OCI-LY3 (cell line): ENCODE measurements at regions not wholly inside any gene's neighbourhood (a gene's known extent, or its start where the extent isn't known, plus 50 kb on each side); places are given as distances from the start of the nearest gene placed in this dataset.

ENCODE experiments used
- EZH2phosphoT487 ChIP-seq: fragments of 200-600 bp; shearing (Covaris generic); IDR thresholded peaks from 2 replicates; pipeline ENCODE4 v1.6.1; 2018; ENCODE audit warnings: antibody characterized with exemption, mixed run types, low read depth
- TF ChIP-seq, protein P1 (sequence below): fragments of 200-600, 300-600 bp; sonication (generic); IDR thresholded peaks from 2 replicates; pipeline ENCODE4 v1.5.1; 2014; ENCODE audit warnings: antibody characterized with exemption, low read length, low read depth

DNA sequence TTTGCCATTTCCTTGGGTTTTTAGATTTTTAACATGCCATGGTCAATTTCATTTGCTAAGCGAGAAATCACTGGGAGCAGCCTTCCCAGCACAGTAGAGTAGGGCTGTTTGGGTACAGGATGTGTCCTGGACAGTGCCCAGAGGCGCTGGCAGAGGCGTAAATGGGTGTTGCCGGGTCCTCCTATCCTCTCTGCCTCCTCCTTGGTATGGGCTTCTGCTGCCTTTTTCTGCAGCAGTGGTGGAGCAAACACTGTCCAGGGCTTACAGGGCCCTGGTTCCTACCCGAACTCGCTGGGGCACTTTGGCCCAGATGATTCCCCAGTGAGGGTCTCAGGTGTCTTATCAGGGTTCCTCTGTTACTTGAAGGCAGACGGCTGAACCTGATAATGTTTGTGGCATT, 298.3 kb downstream of the RPS24 start:
- TF ChIP-seq, protein P1, sequence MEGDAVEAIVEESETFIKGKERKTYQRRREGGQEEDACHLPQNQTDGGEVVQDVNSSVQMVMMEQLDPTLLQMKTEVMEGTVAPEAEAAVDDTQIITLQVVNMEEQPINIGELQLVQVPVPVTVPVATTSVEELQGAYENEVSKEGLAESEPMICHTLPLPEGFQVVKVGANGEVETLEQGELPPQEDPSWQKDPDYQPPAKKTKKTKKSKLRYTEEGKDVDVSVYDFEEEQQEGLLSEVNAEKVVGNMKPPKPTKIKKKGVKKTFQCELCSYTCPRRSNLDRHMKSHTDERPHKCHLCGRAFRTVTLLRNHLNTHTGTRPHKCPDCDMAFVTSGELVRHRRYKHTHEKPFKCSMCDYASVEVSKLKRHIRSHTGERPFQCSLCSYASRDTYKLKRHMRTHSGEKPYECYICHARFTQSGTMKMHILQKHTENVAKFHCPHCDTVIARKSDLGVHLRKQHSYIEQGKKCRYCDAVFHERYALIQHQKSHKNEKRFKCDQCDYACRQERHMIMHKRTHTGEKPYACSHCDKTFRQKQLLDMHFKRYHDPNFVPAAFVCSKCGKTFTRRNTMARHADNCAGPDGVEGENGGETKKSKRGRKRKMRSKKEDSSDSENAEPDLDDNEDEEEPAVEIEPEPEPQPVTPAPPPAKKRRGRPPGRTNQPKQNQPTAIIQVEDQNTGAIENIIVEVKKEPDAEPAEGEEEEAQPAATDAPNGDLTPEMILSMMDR, result no peak
- no peak for TF ChIP-seq EZH2phosphoT487
